AML-193 (cell line): ENCODE measurements at regions not wholly inside any gene's neighbourhood (a gene's known extent, or its start where the extent isn't known, plus 50 kb on each side); places are given as distances from the start of the nearest gene placed in this dataset.

ENCODE experiments used
- DNase-seq, 2 experiments: peaks; one replicate each; lab custom pipeline; 2025; lab: John Stamatoyannopoulos, UW

GRCh38 chr16:86382774-86383407 is 127.4 kb upstream of the FOXF1 start:
- DNase-seq, result no peak

DNA sequence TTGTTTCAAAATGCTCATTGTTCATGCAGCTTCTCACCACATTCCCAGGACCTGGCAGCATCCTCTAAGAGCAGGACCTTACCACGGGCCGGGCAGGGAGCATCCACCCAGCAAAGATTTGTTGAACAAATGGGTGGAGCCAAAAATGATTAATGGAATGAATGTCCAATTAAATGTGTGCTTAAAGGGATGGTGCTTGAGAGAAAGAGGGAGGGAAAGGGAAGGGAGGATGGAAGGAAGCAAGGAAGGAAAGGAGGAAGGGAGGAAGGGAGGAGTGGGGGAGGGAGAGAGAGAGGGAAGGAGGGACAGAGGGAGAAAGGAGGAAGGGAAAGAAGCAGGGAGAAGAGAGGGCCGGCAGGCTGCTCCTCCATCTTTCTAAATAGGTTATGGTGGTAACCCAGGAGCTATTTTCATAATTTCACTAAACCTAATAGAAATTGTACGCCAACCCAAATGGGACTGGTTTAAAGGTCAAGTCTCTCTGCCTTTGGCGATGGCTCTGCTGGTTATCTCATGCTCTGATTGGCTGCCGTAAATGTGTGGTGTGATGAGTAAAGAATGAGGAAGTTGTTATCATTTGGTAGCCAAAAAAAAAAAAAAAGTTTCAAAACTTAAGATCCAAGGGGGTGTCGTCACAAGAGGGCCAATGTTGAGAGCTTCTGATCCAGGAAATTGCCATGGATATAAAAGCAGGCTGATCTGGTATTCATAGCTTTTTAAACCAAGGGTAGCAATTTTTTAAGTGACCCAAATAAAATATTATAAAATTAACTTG is 126.7 kb upstream of the FOXF1 start:
- no peak for DNase-seq

DNA sequence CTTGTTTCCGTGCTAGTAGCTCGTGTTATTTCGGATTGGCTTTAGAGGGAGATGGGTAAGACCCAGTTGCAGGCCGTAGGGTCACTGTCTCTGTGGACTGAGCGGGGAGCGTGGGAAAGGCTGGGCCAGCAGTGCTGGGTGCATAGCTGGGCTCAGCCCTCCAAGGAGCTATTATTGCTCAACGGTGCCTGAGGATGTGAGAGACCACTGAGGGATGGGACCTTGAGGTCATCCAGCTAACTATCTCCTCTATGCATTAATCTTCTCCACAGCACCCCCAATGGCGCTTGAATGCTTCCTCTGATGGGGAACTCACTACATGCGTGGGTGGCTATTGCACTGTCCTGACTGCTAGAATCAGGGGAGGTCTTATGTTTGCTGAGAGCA is 126.1 kb upstream of the FOXF1 start:
- no peak for DNase-seq

DNA sequence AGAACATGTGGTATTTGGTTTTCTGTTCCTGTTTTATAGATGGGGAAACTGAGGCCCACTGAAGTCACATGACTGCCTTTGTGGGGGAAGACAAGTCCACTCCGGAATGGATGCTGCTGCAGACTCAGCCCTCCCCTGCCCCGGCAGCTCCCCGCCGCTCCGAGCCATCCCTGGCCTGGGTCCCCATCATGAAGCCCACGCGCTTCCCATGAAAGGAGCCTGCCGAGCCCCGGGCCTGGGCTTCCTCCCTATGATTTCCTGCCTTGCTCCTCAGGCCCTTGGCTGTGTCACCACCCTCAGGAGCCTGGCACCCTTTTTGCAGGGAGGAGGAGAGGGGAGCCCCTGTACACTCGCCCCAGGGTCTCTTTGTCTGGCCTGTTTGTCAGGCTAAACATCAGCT is 125.3 kb upstream of the FOXF1 start:
- no peak for DNase-seq

- DNase-seq, result no peak
Measured at GRCh38 chr16:86387468-86388440, 122.6 kb upstream of the FOXF1 start.

DNA sequence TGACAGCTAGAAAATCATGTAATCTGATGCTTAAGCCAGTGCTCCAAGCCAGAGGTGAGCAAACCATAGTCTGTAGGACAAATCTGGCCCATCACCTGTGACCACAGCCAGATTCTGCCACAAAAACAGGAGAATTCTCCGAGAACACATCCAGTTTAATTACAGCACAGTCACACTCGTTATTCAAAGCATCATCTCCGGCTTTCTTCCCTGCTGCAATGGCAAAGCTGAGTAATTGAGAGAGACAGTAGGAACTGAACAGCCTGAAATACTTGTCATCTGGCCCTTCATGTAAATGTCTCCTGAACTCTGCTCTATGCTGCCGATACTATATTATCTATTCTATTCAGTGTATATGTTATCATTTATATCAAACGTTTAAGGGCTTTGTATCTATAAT is 121.4 kb upstream of the FOXF1 start:
- DNase-seq, result no peak

GRCh38 chr16:86389566-86390328 is 120.6 kb upstream of the FOXF1 start:
- no peak for DNase-seq

DNA sequence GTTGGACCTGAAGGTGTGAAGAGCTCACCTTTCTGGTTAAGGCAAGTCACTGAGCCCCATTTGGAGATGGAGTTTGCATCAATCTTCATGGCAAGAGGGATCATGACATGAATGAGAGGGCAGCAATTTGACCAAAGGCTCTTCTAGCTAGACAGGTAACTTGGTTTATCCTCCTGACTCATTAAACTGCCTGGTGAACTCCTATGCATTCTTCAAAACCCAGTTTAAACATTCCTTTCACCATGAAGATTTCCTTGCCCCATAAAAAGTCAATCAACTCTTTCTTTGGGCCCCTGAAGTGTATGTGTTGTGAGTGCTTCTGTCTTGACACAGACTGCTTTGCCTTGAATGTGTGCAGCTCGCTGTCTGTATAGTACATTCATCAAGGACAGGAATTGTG is 120.0 kb upstream of the FOXF1 start:
- DNase-seq, result no peak

DNA sequence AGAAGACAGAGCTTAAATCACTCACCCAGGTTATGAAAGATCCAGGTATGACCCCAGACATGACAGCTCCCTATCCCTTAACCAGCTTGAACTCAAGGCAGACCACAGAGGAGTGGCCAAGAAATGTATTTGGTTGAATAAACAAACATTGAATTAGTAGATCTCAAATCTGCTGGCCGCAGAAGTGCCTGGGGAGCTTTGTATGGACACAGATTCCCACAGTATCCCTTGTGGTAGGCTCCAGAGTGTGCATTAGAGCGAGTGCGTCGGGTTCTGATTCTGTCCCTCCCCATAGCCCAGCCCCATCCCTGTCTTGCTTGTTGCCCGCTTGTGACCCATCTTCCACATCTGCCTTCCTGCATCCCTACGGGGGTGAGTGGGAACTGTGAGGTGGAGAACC is 118.8 kb upstream of the FOXF1 start:
- no peak for DNase-seq

DNA sequence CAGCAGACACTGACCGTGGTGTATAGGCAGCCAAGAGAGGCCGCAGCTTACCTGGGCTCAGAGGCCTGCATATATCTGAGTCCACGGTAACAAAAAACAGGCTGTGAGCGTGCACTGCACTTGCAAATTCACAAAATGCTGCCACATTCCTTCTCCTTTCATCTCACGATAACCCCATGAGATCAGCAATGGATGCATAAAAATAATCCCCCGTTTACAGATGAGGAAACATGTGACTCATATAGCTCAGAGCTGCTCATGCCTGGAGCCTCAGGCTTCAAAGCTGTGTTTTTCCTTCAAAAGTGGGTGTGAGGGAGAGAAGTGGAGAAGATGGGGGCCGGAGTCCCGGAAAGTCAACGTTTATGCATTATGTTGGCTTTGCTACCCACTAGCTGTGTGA is 118.3 kb upstream of the FOXF1 start:
- DNase-seq, result no peak

DNA sequence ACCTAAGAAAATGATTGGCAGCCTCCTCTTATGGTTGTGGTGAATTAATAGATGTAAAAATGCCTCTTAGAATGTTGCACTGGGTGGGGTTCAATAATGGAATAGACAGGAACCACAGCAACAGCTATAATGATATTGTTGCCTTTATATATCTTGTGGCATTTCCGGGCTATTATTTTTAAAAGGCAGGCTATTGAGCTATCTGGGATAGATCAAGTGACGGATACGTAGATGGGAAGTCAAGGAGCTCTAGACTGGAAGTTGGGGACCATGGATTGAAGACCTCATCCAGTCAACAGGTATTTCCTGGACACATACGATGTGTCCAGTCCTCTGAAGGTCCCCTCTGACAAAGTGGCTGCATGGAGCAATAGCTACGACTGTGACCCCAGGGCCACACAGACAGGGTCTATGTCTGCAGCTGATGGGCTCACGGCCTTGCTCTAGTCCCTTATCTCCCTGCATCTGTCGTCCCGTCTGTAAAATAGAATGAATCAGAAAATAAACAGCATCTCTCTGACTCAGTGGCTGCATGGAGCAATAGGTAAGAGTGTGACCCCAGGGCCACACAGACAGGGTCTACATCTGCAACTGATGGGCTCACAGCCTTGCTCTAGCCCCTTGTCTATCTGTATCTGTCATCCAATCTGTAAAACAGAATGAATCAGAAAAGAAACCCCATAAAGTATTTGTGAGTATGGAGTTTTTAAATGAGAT is 117.7 kb upstream of the FOXF1 start:
- DNase-seq, result no peak

DNA sequence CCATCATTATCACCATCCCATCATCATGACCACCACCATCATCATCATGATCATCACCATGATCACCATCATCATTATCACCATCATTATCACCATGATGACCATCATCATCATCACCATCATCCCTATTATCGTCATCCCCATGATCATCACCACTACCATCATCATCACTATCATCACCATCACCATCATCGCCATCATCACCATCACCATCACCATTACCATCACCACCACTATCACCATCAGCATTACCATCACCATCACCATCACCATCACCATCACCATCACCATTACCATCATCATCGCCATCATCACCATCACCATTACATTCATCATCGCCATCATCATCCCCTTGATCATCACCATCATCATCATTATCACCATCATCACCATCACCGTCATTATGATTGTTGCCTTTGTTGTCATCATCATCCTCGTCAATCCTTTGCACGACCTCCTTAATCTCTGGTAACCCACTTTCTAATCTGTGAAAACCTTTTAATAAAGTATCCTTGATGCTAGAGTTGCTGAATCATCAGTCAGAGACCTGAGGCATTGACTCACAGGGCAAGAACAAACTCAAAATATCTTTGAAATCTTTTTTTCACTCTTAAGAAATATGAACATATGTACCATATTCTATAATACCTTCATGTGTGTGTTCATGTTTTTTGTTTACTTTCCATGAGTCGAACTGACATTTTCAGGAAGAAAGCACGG is 116.3 kb upstream of the FOXF1 start:
- no peak for DNase-seq

GRCh38 chr16:86395477-86395876 is 114.8 kb upstream of the FOXF1 start:
- no peak for DNase-seq

DNA sequence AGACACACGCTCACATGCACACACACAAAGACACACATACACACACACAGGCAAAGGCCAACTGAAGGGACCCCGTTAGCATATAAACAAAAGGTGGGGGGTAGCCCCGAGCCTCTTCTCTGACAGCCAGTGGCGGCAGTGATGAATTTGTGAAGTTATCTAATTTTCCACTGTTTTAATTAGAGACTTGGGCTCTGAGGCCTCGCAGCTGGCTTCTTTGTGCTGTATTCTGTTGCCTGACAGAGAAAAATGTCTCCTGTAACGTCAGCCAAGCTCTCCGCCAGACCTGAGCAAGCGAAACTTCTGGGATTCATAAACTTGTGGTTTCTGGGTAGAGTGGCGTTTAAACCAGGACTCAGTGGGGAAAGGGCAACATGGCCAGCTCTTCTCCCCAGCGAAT is 113.9 kb upstream of the FOXF1 start:
- DNase-seq, result no peak

DNA sequence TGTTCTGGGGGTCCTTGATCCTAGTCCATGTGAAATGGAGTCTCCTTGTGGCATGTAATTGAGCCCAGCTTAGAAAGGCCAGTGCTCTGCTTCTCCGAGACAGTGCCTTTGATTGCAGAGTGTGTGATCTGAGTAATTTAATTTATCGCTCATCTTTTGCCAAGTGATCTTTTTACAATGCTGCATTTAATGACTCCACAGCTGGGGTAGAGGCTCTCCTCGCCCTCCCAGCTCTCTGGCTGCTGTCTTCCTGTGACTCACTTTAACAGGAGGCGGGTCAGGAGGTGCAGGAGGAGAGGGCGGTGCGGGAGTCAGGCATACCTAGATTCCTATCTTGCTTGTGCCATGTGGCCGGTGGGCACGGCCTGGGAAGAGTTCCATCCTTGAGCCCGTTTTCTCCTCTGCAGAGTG is 113.4 kb upstream of the FOXF1 start:
- DNase-seq, result no peak

- no peak for DNase-seq
Measured at GRCh38 chr16:86398201-86398600, 112.1 kb upstream of the FOXF1 start.

- DNase-seq, result no peak
Measured at GRCh38 chr16:86398622-86399021, 111.7 kb upstream of the FOXF1 start.

DNA sequence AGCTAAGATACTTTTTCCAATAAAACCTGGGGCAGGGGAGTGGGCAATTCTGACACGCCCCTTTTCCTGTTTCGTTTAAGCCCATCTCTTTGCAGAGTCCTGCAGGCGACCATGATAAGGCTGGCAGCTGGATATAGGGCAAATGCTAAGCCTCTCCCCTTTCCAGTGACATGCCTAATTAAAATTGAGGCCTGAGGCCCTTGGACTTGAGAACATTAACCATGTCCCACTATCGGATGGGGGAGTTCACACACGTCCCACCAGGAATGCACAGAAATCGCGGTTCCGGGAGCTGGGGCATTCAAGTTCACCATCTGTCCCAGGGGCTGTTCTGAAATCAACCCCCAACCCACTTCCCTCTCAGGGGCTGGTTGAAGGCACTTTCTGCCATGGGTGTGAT is 109.2 kb upstream of the FOXF1 start:
- no peak for DNase-seq

- DNase-seq, result no peak
Measured at GRCh38 chr16:86403085-86403484, 107.2 kb upstream of the FOXF1 start.

DNA sequence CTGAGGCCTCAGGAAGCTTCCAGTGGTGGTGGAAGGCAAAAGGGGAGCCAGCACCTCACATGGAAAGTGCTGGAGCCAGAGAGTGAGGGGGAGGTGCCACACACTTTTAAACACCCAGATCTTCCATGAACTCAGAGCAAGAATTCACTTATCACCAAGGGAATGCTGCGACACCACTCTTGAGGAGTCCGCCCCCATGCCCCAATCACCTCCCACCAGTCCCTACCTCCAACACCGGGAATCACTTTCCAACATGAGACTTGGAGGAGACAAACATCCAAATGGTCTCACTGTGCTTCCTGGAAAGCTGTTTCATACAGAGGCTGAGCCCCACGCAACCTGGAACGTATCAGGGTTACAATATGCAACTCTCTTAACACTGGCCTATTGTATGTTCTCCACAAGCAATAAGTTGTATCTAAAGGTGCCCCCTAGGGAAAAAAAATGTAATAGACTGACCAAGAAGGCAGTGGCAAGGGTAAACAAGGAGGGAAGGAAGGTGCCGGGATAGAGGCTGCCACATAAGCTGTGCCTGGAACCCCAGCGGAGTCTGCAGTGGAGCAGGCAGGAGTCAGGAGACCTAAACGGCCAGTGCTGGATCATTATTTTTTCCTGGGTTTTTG is 106.7 kb upstream of the FOXF1 start:
- no peak for DNase-seq
